ENCODE measurements at regions not wholly inside any gene's neighbourhood (a gene's known extent, or its start where the extent isn't known, plus 50 kb on each side); places are given as distances from the start of the nearest gene placed in this dataset.

DNA sequence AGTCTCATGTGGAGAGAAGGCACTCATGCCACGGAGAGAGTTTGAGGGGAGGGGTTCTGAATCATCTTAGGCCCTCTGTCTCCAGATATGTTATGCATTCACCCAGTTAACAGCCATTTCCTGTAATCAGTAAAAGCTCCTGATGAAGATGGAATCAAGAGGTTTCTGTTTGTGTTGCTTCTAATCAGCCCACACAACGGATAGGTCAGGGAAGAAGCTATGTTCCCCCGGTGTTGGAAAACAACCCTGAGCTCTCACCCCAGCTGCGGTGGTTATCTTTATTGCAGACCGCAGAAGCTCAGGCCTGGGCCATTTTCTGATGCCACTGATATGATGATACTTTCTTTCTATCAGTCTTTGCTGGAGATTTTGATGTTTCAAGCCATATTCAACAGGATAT, 338.5 kb upstream of the ONECUT1 start:
- intact Hi-C loops (cut with micrococcal nuclease), result no loop called here
- Histone ChIP-seq H3K27me3 (ENCODE audit: insufficient read depth, low read length) (no peaks in the 10 kb centered on the region; the same call in 1 of the 2 replicates), H3K9me3 (ENCODE audit: control insufficient read depth in 1 of 2, insufficient read depth in 1 of 2, low read depth in 1 of 2, low read length in 2 of 2) (no peaks in the 10 kb centered on the region), H4K20me1 (ENCODE audit: insufficient read depth) (no peaks in the 10 kb centered on the region), H3K9me2 (ENCODE audit: insufficient read depth) (no peaks in the 10 kb centered on the region), H3K9ac (ENCODE audit: low read length) (no peak overlapping the region), H3K36me3 (ENCODE audit: control insufficient read depth in 1 of 2, insufficient read depth in 2 of 2, low read length in 2 of 2) (no peaks in the 10 kb centered on the region), H3K27ac (ENCODE audit: low read depth, low read length) (no peak overlapping the region), H3K4me3 (replicated peaks in 1 of 2; ENCODE audit: low read depth in 1 of 2, low read length in 2 of 2) (no peak overlapping the region), H3K4me2 (ENCODE audit: low read length) (no peak overlapping the region), H3K4me1 (ENCODE audit: control insufficient read depth in 1 of 2, insufficient read depth in 2 of 2, low read length in 2 of 2) (no peaks in the 10 kb centered on the region), H2AFZ (ENCODE audit: low read depth, low read length, poor library complexity, severe bottlenecking) (no peak overlapping the region), H3K79me2 (ENCODE audit: insufficient read depth, low read length) (no peaks in the 10 kb centered on the region)
- ChIA-PET RAD21 (ENCODE audit: low non-redundant PET in 1 of 2, low total read pairs in 2 of 2, uncharacterized antibody in 2 of 2, unreplicated experiment in 2 of 2) (no interaction called here), POLR2A (no interaction called here), CTCF (no interaction called here)
- DNase-seq (ENCODE audit: low read depth, low spot score) (no peak), ATAC-seq (no peak)
- BruUV-seq (replicated peaks), result no TSS peak
- TF ChIP-seq SP1 (IDR thresholded peaks at IDR 0.05; ENCODE audit: low read depth), result no peak

DNA sequence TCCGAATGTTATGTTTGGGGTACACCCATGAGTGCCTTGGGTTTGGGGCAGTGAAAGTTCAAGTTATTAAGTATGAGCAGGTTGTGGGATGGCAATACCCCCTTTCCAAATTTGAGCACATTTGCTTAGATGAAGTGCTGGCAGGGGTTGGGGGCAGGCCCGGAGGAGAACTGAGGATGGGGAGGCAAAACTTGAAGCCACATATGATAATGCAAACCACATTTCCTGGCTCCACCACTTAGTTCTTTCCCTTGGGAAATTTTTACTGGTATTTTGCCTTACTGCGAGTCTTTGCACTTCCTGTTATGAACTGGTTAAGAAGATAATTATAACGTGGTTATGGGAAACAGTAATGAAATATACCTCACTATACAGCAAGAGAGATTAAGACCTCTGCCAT, 336.0 kb upstream of the ONECUT1 start:
- ChIA-PET POLR2A (no interaction called here), RAD21 (ENCODE audit: low non-redundant PET in 1 of 2, low total read pairs in 2 of 2, uncharacterized antibody in 2 of 2, unreplicated experiment in 2 of 2) (no interaction called here), CTCF (no interaction called here)
- ATAC-seq, result no peak
- intact Hi-C loops (cut with micrococcal nuclease), result no loop called here
- Histone ChIP-seq H3K27me3 (ENCODE audit: insufficient read depth, low read length) (no peaks in the 10 kb centered on the region; the same call in 1 of the 2 replicates), H3K27ac (ENCODE audit: low read depth, low read length) (no peak overlapping the region), H3K4me1 (ENCODE audit: control insufficient read depth in 1 of 2, insufficient read depth in 2 of 2, low read length in 2 of 2) (no peaks in the 10 kb centered on the region), H3K79me2 (ENCODE audit: insufficient read depth, low read length) (no peaks in the 10 kb centered on the region), H4K20me1 (ENCODE audit: insufficient read depth) (no peaks in the 10 kb centered on the region), H2AFZ (ENCODE audit: low read depth, low read length, poor library complexity, severe bottlenecking) (no peak overlapping the region), H3K4me2 (ENCODE audit: low read length) (no peak overlapping the region), H3K4me3 (replicated peaks in 1 of 2; ENCODE audit: low read depth in 1 of 2, low read length in 2 of 2) (no peak overlapping the region), H3K36me3 (ENCODE audit: control insufficient read depth in 1 of 2, insufficient read depth in 2 of 2, low read length in 2 of 2) (no peaks in the 10 kb centered on the region), H3K9me2 (ENCODE audit: insufficient read depth) (no peaks in the 10 kb centered on the region), H3K9ac (ENCODE audit: low read length) (no peak overlapping the region), H3K9me3 (ENCODE audit: control insufficient read depth in 1 of 2, insufficient read depth in 1 of 2, low read depth in 1 of 2, low read length in 2 of 2) (no peaks in the 10 kb centered on the region)
- BruUV-seq (replicated peaks), result no TSS peak
- TF ChIP-seq, protein P1, sequence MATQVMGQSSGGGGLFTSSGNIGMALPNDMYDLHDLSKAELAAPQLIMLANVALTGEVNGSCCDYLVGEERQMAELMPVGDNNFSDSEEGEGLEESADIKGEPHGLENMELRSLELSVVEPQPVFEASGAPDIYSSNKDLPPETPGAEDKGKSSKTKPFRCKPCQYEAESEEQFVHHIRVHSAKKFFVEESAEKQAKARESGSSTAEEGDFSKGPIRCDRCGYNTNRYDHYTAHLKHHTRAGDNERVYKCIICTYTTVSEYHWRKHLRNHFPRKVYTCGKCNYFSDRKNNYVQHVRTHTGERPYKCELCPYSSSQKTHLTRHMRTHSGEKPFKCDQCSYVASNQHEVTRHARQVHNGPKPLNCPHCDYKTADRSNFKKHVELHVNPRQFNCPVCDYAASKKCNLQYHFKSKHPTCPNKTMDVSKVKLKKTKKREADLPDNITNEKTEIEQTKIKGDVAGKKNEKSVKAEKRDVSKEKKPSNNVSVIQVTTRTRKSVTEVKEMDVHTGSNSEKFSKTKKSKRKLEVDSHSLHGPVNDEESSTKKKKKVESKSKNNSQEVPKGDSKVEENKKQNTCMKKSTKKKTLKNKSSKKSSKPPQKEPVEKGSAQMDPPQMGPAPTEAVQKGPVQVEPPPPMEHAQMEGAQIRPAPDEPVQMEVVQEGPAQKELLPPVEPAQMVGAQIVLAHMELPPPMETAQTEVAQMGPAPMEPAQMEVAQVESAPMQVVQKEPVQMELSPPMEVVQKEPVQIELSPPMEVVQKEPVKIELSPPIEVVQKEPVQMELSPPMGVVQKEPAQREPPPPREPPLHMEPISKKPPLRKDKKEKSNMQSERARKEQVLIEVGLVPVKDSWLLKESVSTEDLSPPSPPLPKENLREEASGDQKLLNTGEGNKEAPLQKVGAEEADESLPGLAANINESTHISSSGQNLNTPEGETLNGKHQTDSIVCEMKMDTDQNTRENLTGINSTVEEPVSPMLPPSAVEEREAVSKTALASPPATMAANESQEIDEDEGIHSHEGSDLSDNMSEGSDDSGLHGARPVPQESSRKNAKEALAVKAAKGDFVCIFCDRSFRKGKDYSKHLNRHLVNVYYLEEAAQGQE (IDR thresholded peaks at IDR 0.05; ENCODE audit: low read depth), result no peak
- TF ChIP-seq POLR2AphosphoS5 (IDR thresholded peaks at IDR 0.05; ENCODE audit: low read depth, low read length), result no peak
- TF ChIP-seq, protein P2, sequence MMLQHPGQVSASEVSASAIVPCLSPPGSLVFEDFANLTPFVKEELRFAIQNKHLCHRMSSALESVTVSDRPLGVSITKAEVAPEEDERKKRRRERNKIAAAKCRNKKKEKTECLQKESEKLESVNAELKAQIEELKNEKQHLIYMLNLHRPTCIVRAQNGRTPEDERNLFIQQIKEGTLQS (IDR thresholded peaks at IDR 0.05), result no peak
- TF ChIP-seq ZFX (IDR thresholded peaks at IDR 0.05), result no peak
- TF ChIP-seq, protein P3, sequence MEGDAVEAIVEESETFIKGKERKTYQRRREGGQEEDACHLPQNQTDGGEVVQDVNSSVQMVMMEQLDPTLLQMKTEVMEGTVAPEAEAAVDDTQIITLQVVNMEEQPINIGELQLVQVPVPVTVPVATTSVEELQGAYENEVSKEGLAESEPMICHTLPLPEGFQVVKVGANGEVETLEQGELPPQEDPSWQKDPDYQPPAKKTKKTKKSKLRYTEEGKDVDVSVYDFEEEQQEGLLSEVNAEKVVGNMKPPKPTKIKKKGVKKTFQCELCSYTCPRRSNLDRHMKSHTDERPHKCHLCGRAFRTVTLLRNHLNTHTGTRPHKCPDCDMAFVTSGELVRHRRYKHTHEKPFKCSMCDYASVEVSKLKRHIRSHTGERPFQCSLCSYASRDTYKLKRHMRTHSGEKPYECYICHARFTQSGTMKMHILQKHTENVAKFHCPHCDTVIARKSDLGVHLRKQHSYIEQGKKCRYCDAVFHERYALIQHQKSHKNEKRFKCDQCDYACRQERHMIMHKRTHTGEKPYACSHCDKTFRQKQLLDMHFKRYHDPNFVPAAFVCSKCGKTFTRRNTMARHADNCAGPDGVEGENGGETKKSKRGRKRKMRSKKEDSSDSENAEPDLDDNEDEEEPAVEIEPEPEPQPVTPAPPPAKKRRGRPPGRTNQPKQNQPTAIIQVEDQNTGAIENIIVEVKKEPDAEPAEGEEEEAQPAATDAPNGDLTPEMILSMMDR (IDR thresholded peaks at IDR 0.05 in 2 of 3, conservative IDR thresholded peaks at IDR 0.05 in 1 of 3; ENCODE audit: borderline replicate concordance in 1 of 3, insufficient read depth in 1 of 3, low read depth in 2 of 3, low read length in 2 of 3), result no peak
- no peak for TF ChIP-seq SP1 (IDR thresholded peaks at IDR 0.05; ENCODE audit: low read depth)
- no peak for TF ChIP-seq FOSL1 (IDR thresholded peaks at IDR 0.05; ENCODE audit: low read depth)
- no peak for DNase-seq (ENCODE audit: low read depth, low spot score)
